Left cardiac atrium (tissue), 4 donors: ENCODE measurements at regions not wholly inside any gene's neighbourhood (a gene's known extent, or its start where the extent isn't known, plus 50 kb on each side); places are given as distances from the start of the nearest gene placed in this dataset.

Source experiments
- ATAC-seq, 2 donors: fragments of 200-7000 bp; cut with Tn5 transposase; one replicate each; pipeline ENCODE4 v1.9.1; 2020; ENCODE audit warnings: mild to moderate bottlenecking in 2 of 2, moderate library complexity in 2 of 2
- DNase-seq: peaks from one replicate; pipeline ENCODE4 v3.0.0-alpha.2; 2020
- intact Hi-C, 2 donors: fragments of 100-400 bp; cut with DNase I; formaldehyde crosslinking; loops; one replicate each; pipeline versions ENCODE4 v1.14.1 to v1.15.1; 2022 to 2023
- donor health status: DM: no; HTN: yes; CAD: no.
- donor health status: DM: no; HTN: yes; CAD: no; lungs with severe emphysema.
- donor health status: DM: yes; HTN: yes; CAD: no.
- donor health status: Dilated cardiomyopathy.

GRCh38 chr5:110359221-110359620, 367.2 kb downstream of the TMEM232 start:
- ATAC-seq (no peak), DNase-seq (no peak)
- intact Hi-C loops = no loop called here

DNA sequence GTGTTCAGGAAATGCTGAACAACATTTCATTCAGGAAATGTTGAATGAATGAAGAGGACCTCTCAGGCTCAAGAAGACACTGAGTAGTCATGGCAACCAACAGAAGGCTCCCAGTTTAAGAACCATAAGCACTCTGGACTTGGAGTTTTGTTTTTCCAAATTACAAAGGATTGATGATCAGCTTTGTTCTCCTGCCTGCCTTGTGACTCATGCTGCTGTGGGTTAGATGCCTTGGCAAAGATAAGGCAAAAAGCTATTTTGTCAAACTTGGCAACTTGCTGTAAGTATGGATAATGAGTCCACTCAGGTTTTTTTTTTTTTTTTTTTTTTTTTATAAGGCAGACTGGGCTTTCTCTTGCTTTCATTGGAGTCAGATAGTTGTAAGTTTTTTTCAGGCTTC, 365.0 kb downstream of the TMEM232 start:
- no peak for ATAC-seq

DNA sequence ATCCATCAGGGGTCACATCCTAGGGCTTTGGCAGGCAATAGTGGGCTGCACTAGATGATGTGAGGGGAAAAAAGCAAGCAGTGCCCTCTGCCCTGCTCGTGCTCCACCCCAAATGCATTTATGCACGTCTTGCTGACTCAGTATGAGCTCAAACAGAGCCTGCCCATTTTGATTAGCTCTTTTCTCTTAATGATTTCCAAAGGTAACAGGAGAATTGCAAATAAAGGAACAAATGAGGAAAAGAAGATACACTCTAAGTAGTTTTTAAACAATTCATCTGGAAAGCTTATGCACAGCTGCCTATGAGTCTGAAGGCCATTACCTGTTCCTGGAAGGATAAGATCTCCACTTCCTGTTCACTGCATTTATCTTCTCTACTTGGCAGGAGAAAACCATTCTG, 364.2 kb downstream of the TMEM232 start:
- intact Hi-C loops = no loop called here
- ATAC-seq (no peak), DNase-seq (no peak)

More for the DNA sequence above, 365.0 kb downstream of the TMEM232 start:
- intact Hi-C loops = no loop called here
- no peak for DNase-seq

DNA sequence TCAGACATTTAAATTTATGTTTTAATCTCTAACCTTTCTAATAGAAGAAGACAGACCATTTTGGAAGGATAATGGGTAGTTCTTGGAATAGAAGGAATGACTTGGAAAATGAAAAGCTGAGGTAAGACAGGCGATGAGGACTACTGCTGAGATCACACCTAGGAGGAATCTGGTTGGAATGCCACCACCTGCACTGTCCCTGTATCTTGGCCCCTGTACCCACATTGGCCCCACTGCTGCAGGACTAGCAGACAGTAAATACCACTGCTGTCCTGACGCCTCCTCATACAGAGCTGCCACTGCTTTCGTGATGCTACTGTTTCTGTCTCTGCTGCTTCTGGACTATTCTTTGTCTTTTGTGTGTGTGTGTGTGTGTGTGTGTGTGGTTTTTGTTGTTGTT, 359.8 kb downstream of the TMEM232 start:
- intact Hi-C loops = no loop called here
- DNase-seq (no peak), ATAC-seq (no peak)
